ENCODE measurements at regions not wholly inside any gene's neighbourhood (a gene's known extent, or its start where the extent isn't known, plus 50 kb on each side); places are given as distances from the start of the nearest gene placed in this dataset.

- 35% methylated on average over 5 of the region's 10 CpGs for WGBS (ENCODE audit: insufficient coverage)
Measured at GRCh38 chr12:34393821-34394150, 371.5 kb downstream of the ALG10 start.

GRCh38 chr12:34394211-34395055, 372.1 kb downstream of the ALG10 start:
- Histone ChIP-seq H3K27me3 (ENCODE audit: control insufficient read depth, insufficient read depth, low read length) (no peaks in the 10 kb centered on the region), H3K36me3 (ENCODE audit: control insufficient read depth, insufficient read depth, low read length) (no peaks in the 10 kb centered on the region), H3K27ac (ENCODE audit: low read length) (no peak overlapping the region), H3K9me3 (replicated peaks; ENCODE audit: control insufficient read depth, low read depth, low read length) (peaks cover 91% of the 10 kb centered on the region), H3K4me1 (ENCODE audit: control insufficient read depth, insufficient read depth, low read length) (no peaks in the 10 kb centered on the region), H3K4me3 (ENCODE audit: low read length) (no peak overlapping the region)
- DNase-seq, result no peak
- WGBS (ENCODE audit: insufficient coverage), result 63% methylated on average over 23 of the region's 29 CpGs

More at GRCh38 chr12:34393821-34394150, 371.5 kb downstream of the ALG10 start:
- H3K4me3 ChIP-seq (ENCODE audit: low read length), result no peak overlapping the region
- H3K27me3 ChIP-seq (ENCODE audit: control insufficient read depth, insufficient read depth, low read length), result no peaks in the 10 kb centered on the region
- H3K4me1 ChIP-seq (ENCODE audit: control insufficient read depth, insufficient read depth, low read length), result no peaks in the 10 kb centered on the region
- no peak overlapping the region for H3K27ac ChIP-seq (ENCODE audit: low read length)
- DNase-seq, result no peak
- no peaks in the 10 kb centered on the region for H3K36me3 ChIP-seq (ENCODE audit: control insufficient read depth, insufficient read depth, low read length)
- peaks cover 90% of the 10 kb centered on the region for H3K9me3 ChIP-seq (replicated peaks; ENCODE audit: control insufficient read depth, low read depth, low read length)

- H3K9me3 ChIP-seq (replicated peaks; ENCODE audit: control insufficient read depth, low read depth, low read length), result peaks cover 91% of the 10 kb centered on the region
- no peaks in the 10 kb centered on the region for H3K27me3 ChIP-seq (ENCODE audit: control insufficient read depth, insufficient read depth, low read length)
- H3K27ac ChIP-seq (ENCODE audit: low read length), result no peak overlapping the region
- H3K4me3 ChIP-seq (ENCODE audit: low read length), result no peak overlapping the region
- H3K36me3 ChIP-seq (ENCODE audit: control insufficient read depth, insufficient read depth, low read length), result no peaks in the 10 kb centered on the region
- DNase-seq, result no peak
- no peaks in the 10 kb centered on the region for H3K4me1 ChIP-seq (ENCODE audit: control insufficient read depth, insufficient read depth, low read length)
- WGBS (ENCODE audit: insufficient coverage), result 71% methylated on average over 20 of the region's 28 CpGs
Measured at GRCh38 chr12:34395056-34396005, 373.0 kb downstream of the ALG10 start.

GRCh38 chr12:34396006-34396860, 373.9 kb downstream of the ALG10 start:
- Histone ChIP-seq H3K27me3 (ENCODE audit: control insufficient read depth, insufficient read depth, low read length) (no peaks in the 10 kb centered on the region), H3K27ac (ENCODE audit: low read length) (no peak overlapping the region), H3K36me3 (ENCODE audit: control insufficient read depth, insufficient read depth, low read length) (no peaks in the 10 kb centered on the region), H3K4me1 (ENCODE audit: control insufficient read depth, insufficient read depth, low read length) (no peaks in the 10 kb centered on the region), H3K4me3 (ENCODE audit: low read length) (no peak overlapping the region), H3K9me3 (replicated peaks; ENCODE audit: control insufficient read depth, low read depth, low read length) (peaks cover 91% of the 10 kb centered on the region)
- DNase-seq, result no peak
- 63% methylated on average over 25 of the region's 27 CpGs for WGBS (ENCODE audit: insufficient coverage)

GRCh38 chr12:34396861-34397590, 374.7 kb downstream of the ALG10 start:
- no peaks in the 10 kb centered on the region for H3K36me3 ChIP-seq (ENCODE audit: control insufficient read depth, insufficient read depth, low read length)
- H3K27ac ChIP-seq (ENCODE audit: low read length), result no peak overlapping the region
- no peaks in the 10 kb centered on the region for H3K27me3 ChIP-seq (ENCODE audit: control insufficient read depth, insufficient read depth, low read length)
- no peak overlapping the region for H3K4me3 ChIP-seq (ENCODE audit: low read length)
- H3K4me1 ChIP-seq (ENCODE audit: control insufficient read depth, insufficient read depth, low read length), result no peaks in the 10 kb centered on the region
- H3K9me3 ChIP-seq (replicated peaks; ENCODE audit: control insufficient read depth, low read depth, low read length), result peaks cover 91% of the 10 kb centered on the region
- DNase-seq, result no peak
- WGBS (ENCODE audit: insufficient coverage), result 59% methylated on average over 15 of the region's 20 CpGs

GRCh38 chr12:34397591-34398365, 375.5 kb downstream of the ALG10 start:
- Histone ChIP-seq H3K36me3 (ENCODE audit: control insufficient read depth, insufficient read depth, low read length) (no peaks in the 10 kb centered on the region), H3K27ac (ENCODE audit: low read length) (no peak overlapping the region), H3K4me1 (ENCODE audit: control insufficient read depth, insufficient read depth, low read length) (no peaks in the 10 kb centered on the region), H3K9me3 (replicated peaks; ENCODE audit: control insufficient read depth, low read depth, low read length) (peaks cover 91% of the 10 kb centered on the region), H3K4me3 (ENCODE audit: low read length) (no peak overlapping the region), H3K27me3 (ENCODE audit: control insufficient read depth, insufficient read depth, low read length) (no peaks in the 10 kb centered on the region)
- DNase-seq, result no peak
- 66% methylated on average over 18 of the region's 22 CpGs for WGBS (ENCODE audit: insufficient coverage)

GRCh38 chr12:34398366-34398705, 376.0 kb downstream of the ALG10 start:
- WGBS (ENCODE audit: insufficient coverage), result 83% methylated on average over 8 of the region's 16 CpGs
- Histone ChIP-seq H3K27ac (ENCODE audit: low read length) (no peak overlapping the region), H3K4me1 (ENCODE audit: control insufficient read depth, insufficient read depth, low read length) (no peaks in the 10 kb centered on the region), H3K9me3 (replicated peaks; ENCODE audit: control insufficient read depth, low read depth, low read length) (peaks cover 91% of the 10 kb centered on the region), H3K36me3 (ENCODE audit: control insufficient read depth, insufficient read depth, low read length) (no peaks in the 10 kb centered on the region), H3K27me3 (ENCODE audit: control insufficient read depth, insufficient read depth, low read length) (no peaks in the 10 kb centered on the region), H3K4me3 (ENCODE audit: low read length) (no peak overlapping the region)
- DNase-seq, result no peak

- no peak for DNase-seq
- 69% methylated on average over 32 of the region's 38 CpGs for WGBS (ENCODE audit: insufficient coverage)
- no peaks in the 10 kb centered on the region for H3K36me3 ChIP-seq (ENCODE audit: control insufficient read depth, insufficient read depth, low read length)
- H3K4me1 ChIP-seq (ENCODE audit: control insufficient read depth, insufficient read depth, low read length), result no peaks in the 10 kb centered on the region
- H3K27ac ChIP-seq (ENCODE audit: low read length), result no peak overlapping the region
- H3K9me3 ChIP-seq (replicated peaks; ENCODE audit: control insufficient read depth, low read depth, low read length), result peaks cover 94% of the 10 kb centered on the region
- H3K4me3 ChIP-seq (ENCODE audit: low read length), result no peak overlapping the region
- no peaks in the 10 kb centered on the region for H3K27me3 ChIP-seq (ENCODE audit: control insufficient read depth, insufficient read depth, low read length)
Measured at GRCh38 chr12:34398706-34399630, 376.7 kb downstream of the ALG10 start.
